ENCODE measurements at regions not wholly inside any gene's neighbourhood (a gene's known extent, or its start where the extent isn't known, plus 50 kb on each side); places are given as distances from the start of the nearest gene placed in this dataset.

GRCh38 chr19:28920269-28921066 is 292.5 kb downstream of the UQCRFS1 start:
- CTCF ChIA-PET, result no interaction called here
- DNase-seq, result no peak
- no peaks in the 10 kb centered on the region for H3K4me1 Mint-ChIP-seq
- no peak overlapping the region for H3K27ac Mint-ChIP-seq
- H3K27me3 ChIP-seq (ENCODE audit: insufficient read depth, low read length, poor library complexity, severe bottlenecking), result no peaks in the 10 kb centered on the region
- H3K4me3 Mint-ChIP-seq, result no peak overlapping the region
- H3K4me3 ChIP-seq (ENCODE audit: low read length), result no peak overlapping the region
- no peaks in the 10 kb centered on the region for H3K36me3 Mint-ChIP-seq
- POLR2A ChIA-PET, result no interaction called here
- H3K27me3 Mint-ChIP-seq, result peaks cover 5 to 6% of the 10 kb centered on the region in 2 donors
- peaks cover 0 to 5% (median 2%) of the 10 kb centered on the region in 5 donors for H3K9me3 Mint-ChIP-seq
- H3K36me3 ChIP-seq (ENCODE audit: insufficient read depth, low read length), result no peaks in the 10 kb centered on the region
- no peaks in the 10 kb centered on the region for H3K9me3 ChIP-seq (ENCODE audit: low read length)
- no peak overlapping the region for H3K27ac ChIP-seq (ENCODE audit: low read depth, low read length)
- no peaks in the 10 kb centered on the region for H3K4me1 ChIP-seq (ENCODE audit: insufficient read depth, low read length)

GRCh38 chr19:28917621-28918020 is 295.3 kb downstream of the UQCRFS1 start:
- H3K36me3 ChIP-seq (ENCODE audit: insufficient read depth, low read length), result no peaks in the 10 kb centered on the region
- Mint-ChIP-seq H3K9me3 (peaks cover 0 to 5% (median 2%) of the 10 kb centered on the region in 5 donors), H3K27me3 (peaks cover 3 to 9% of the 10 kb centered on the region in 2 donors), H3K27ac (no peak overlapping the region), H3K36me3 (no peaks in the 10 kb centered on the region), H3K4me3 (no peak overlapping the region), H3K4me1 (no peaks in the 10 kb centered on the region)
- POLR2A ChIA-PET, result no interaction called here
- H3K9me3 ChIP-seq (ENCODE audit: low read length), result no peaks in the 10 kb centered on the region
- no peak for DNase-seq
- CTCF ChIA-PET, result no interaction called here
- no peak overlapping the region for H3K27ac ChIP-seq (ENCODE audit: low read depth, low read length)
- no peak overlapping the region for H3K4me3 ChIP-seq (ENCODE audit: low read length)
- H3K4me1 ChIP-seq (ENCODE audit: insufficient read depth, low read length), result no peaks in the 10 kb centered on the region
- H3K27me3 ChIP-seq (ENCODE audit: insufficient read depth, low read length, poor library complexity, severe bottlenecking), result no peaks in the 10 kb centered on the region

GRCh38 chr19:28915737-28916460 is 297.1 kb downstream of the UQCRFS1 start:
- no peaks in the 10 kb centered on the region for H3K27me3 ChIP-seq (ENCODE audit: insufficient read depth, low read length, poor library complexity, severe bottlenecking)
- ChIA-PET CTCF (no interaction called here), POLR2A (no interaction called here)
- H3K4me1 ChIP-seq (ENCODE audit: insufficient read depth, low read length), result no peaks in the 10 kb centered on the region
- Mint-ChIP-seq H3K4me1 (no peaks in the 10 kb centered on the region), H3K4me3 (no peak overlapping the region), H3K36me3 (no peaks in the 10 kb centered on the region), H3K9me3 (peaks cover 0 to 2% (median 0%) of the 10 kb centered on the region in 5 donors), H3K27ac (no peak overlapping the region), H3K27me3 (peaks cover 1 to 10% of the 10 kb centered on the region in 2 donors)
- DNase-seq, result no peak
- no peaks in the 10 kb centered on the region for H3K9me3 ChIP-seq (ENCODE audit: low read length)
- no peak overlapping the region for H3K4me3 ChIP-seq (ENCODE audit: low read length)
- no peaks in the 10 kb centered on the region for H3K36me3 ChIP-seq (ENCODE audit: insufficient read depth, low read length)
- no peak overlapping the region for H3K27ac ChIP-seq (ENCODE audit: low read depth, low read length)

- DNase-seq, result no peak
- Histone ChIP-seq H3K4me3 (ENCODE audit: low read length) (no peak overlapping the region), H3K36me3 (ENCODE audit: insufficient read depth, low read length) (no peaks in the 10 kb centered on the region), H3K27ac (ENCODE audit: low read depth, low read length) (no peak overlapping the region), H3K27me3 (ENCODE audit: insufficient read depth, low read length, poor library complexity, severe bottlenecking) (no peaks in the 10 kb centered on the region), H3K9me3 (ENCODE audit: low read length) (no peaks in the 10 kb centered on the region), H3K4me1 (ENCODE audit: insufficient read depth, low read length) (no peaks in the 10 kb centered on the region)
- no peak overlapping the region for H3K4me3 Mint-ChIP-seq
- H3K27me3 Mint-ChIP-seq, result peaks cover 1 to 9% of the 10 kb centered on the region in 2 donors
- CTCF ChIA-PET, result no interaction called here
- no peaks in the 10 kb centered on the region for H3K4me1 Mint-ChIP-seq
- POLR2A ChIA-PET, result no interaction called here
- peaks cover 0 to 2% (median 0%) of the 10 kb centered on the region in 5 donors for H3K9me3 Mint-ChIP-seq
- H3K27ac Mint-ChIP-seq, result peak overlapping the region in 1 of 8 donors; percentile 80
- no peaks in the 10 kb centered on the region for H3K36me3 Mint-ChIP-seq
Measured at GRCh38 chr19:28915202-28915601, 297.7 kb downstream of the UQCRFS1 start.

- no peak for DNase-seq
- Mint-ChIP-seq H3K4me3 (no peak overlapping the region), H3K9me3 (peaks cover 0 to 2% (median 0%) of the 10 kb centered on the region in 5 donors), H3K4me1 (no peaks in the 10 kb centered on the region), H3K36me3 (no peaks in the 10 kb centered on the region), H3K27ac (no peak overlapping the region), H3K27me3 (peaks cover 1 to 9% of the 10 kb centered on the region in 2 donors)
- ChIA-PET POLR2A (no interaction called here), CTCF (no interaction called here)
- H3K4me1 ChIP-seq (ENCODE audit: insufficient read depth, low read length), result no peaks in the 10 kb centered on the region
- no peak overlapping the region for H3K4me3 ChIP-seq (ENCODE audit: low read length)
- no peaks in the 10 kb centered on the region for H3K9me3 ChIP-seq (ENCODE audit: low read length)
- H3K27ac ChIP-seq (ENCODE audit: low read depth, low read length), result no peak overlapping the region
- H3K27me3 ChIP-seq (ENCODE audit: insufficient read depth, low read length, poor library complexity, severe bottlenecking), result no peaks in the 10 kb centered on the region
- no peaks in the 10 kb centered on the region for H3K36me3 ChIP-seq (ENCODE audit: insufficient read depth, low read length)
Measured at GRCh38 chr19:28914173-28914572, 298.8 kb downstream of the UQCRFS1 start.

DNA sequence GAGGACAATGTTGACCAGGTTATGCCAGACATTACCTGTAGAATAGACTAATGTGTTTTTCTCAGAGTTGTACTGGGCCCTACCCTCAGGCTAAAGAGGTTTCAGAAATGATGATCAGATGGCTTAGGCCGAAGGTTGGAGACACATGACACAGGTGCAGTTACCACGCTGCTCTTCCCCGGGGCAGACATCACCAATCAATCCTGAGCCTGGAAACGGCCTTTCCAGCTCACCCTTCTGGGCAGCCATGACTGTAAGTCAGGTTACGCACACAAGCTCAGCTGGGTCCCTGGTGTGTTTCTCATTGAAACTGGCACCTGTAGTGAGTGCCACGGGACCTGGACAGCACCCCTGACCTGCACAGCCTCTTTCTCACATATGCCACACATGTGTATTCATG is 299.3 kb downstream of the UQCRFS1 start:
- ChIA-PET CTCF (interaction anchor here (1.4 kb wide), 1 partner anchor 27 kb away, joined by 3 read pairs; no protein-coding TSS in a partner anchor), POLR2A (no interaction called here)
- H3K4me1 Mint-ChIP-seq, result no peaks in the 10 kb centered on the region
- DNase-seq, result no peak
- no peaks in the 10 kb centered on the region for H3K4me1 ChIP-seq (ENCODE audit: insufficient read depth, low read length)
- no peaks in the 10 kb centered on the region for H3K36me3 ChIP-seq (ENCODE audit: insufficient read depth, low read length)
- H3K27me3 ChIP-seq (ENCODE audit: insufficient read depth, low read length, poor library complexity, severe bottlenecking), result no peaks in the 10 kb centered on the region
- H3K9me3 Mint-ChIP-seq, result no peaks in the 10 kb centered on the region
- H3K4me3 Mint-ChIP-seq, result no peak overlapping the region
- H3K27ac Mint-ChIP-seq, result no peak overlapping the region
- no peak overlapping the region for H3K4me3 ChIP-seq (ENCODE audit: low read length)
- H3K27me3 Mint-ChIP-seq, result peaks cover 1 to 9% of the 10 kb centered on the region in 2 donors
- H3K9me3 ChIP-seq (ENCODE audit: low read length), result no peaks in the 10 kb centered on the region
- no peaks in the 10 kb centered on the region for H3K36me3 Mint-ChIP-seq
- no peak overlapping the region for H3K27ac ChIP-seq (ENCODE audit: low read depth, low read length)

GRCh38 chr19:28908941-28909340 is 304.0 kb downstream of the UQCRFS1 start:
- no peaks in the 10 kb centered on the region for H3K27me3 ChIP-seq (ENCODE audit: insufficient read depth, low read length, poor library complexity, severe bottlenecking)
- Mint-ChIP-seq H3K4me1 (no peaks in the 10 kb centered on the region), H3K4me3 (no peak overlapping the region), H3K27me3 (peaks cover 0 to 5% of the 10 kb centered on the region in 2 donors), H3K27ac (no peak overlapping the region), H3K9me3 (no peaks in the 10 kb centered on the region), H3K36me3 (no peaks in the 10 kb centered on the region)
- DNase-seq, result no peak
- no peak overlapping the region for H3K4me3 ChIP-seq (ENCODE audit: low read length)
- no peaks in the 10 kb centered on the region for H3K36me3 ChIP-seq (ENCODE audit: insufficient read depth, low read length)
- no peaks in the 10 kb centered on the region for H3K9me3 ChIP-seq (ENCODE audit: low read length)
- no peaks in the 10 kb centered on the region for H3K4me1 ChIP-seq (ENCODE audit: insufficient read depth, low read length)
- H3K27ac ChIP-seq (ENCODE audit: low read depth, low read length), result no peak overlapping the region
- CTCF ChIA-PET, result interaction anchor here (0.6 kb wide), 1 partner anchor 99 kb away, joined by 3 read pairs; no protein-coding TSS in a partner anchor
- POLR2A ChIA-PET, result no interaction called here

DNA sequence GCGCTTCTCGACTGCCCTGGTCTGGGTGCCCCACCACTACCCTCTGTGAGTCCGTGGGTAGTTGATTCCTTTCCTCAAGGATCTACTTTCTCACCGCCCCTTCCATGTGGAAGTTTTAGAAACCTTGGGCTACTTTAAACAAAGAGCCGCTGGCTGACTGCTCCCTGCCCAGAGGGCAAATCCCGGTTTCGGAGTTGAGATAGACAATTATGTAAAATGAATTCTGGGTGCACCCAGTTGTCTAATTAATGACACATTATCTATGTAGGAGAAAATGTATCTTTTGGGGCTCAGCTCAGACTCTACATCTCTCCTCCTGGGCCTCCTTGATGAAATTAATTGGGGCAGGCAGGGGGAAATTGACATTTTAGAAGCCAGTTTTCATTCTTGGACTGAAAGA is 305.4 kb downstream of the UQCRFS1 start:
- no peaks in the 10 kb centered on the region for H3K9me3 Mint-ChIP-seq
- Histone ChIP-seq H3K4me3 (ENCODE audit: low read length) (no peak overlapping the region), H3K4me1 (ENCODE audit: insufficient read depth, low read length) (no peaks in the 10 kb centered on the region), H3K27me3 (ENCODE audit: insufficient read depth, low read length, poor library complexity, severe bottlenecking) (no peaks in the 10 kb centered on the region), H3K9me3 (ENCODE audit: low read length) (no peaks in the 10 kb centered on the region), H3K27ac (ENCODE audit: low read depth, low read length) (no peak overlapping the region), H3K36me3 (ENCODE audit: insufficient read depth, low read length) (no peaks in the 10 kb centered on the region)
- CTCF ChIA-PET, result no interaction called here
- H3K27ac Mint-ChIP-seq, result no peak overlapping the region
- H3K36me3 Mint-ChIP-seq, result no peaks in the 10 kb centered on the region
- no peak overlapping the region for H3K4me3 Mint-ChIP-seq
- no peaks in the 10 kb centered on the region for H3K4me1 Mint-ChIP-seq
- DNase-seq, result no peak
- H3K27me3 Mint-ChIP-seq, result peaks cover 1 to 5% of the 10 kb centered on the region in 2 donors
- POLR2A ChIA-PET, result no interaction called here

All from CD8-positive, alpha-beta memory T cell (primary cell).